HCT116 (cell line): ENCODE measurements at regions not wholly inside any gene's neighbourhood (a gene's known extent, or its start where the extent isn't known, plus 50 kb on each side); places are given as distances from the start of the nearest gene placed in this dataset.

ENCODE experiments used
- ATAC-seq: fragments of 200-7000 bp; cut with Tn5 transposase; 2 replicates; pipeline ENCODE4 v1.9.1; 2020; ENCODE audit warnings: mild to moderate bottlenecking, moderate library complexity
- BruUV-seq: library from RNA; stranded (reverse); fragments of 400-500 nt; replicated peaks from 2 replicates; lab custom pipeline; 2021; lab: Mats Ljungman, UMichigan
- CTCF ChIA-PET: fragments of 300-600 bp; sonication (Branson Sonifier 250); formaldehyde crosslinking; loops from one replicate; lab custom pipeline; 2021; ENCODE audit warnings: antibody characterized with exemption; lab: Charles Lee
- POLR2A ChIA-PET: fragments of 300-600, 350-600 bp; sonication (Branson Sonifier 250); formaldehyde crosslinking; loops from one replicate; lab custom pipeline; 2021; ENCODE audit warnings: antibody characterized with exemption; lab: Charles Lee
- RAD21 ChIA-PET, 2 experiments: fragments of 300-600 bp; sonication (Branson Sonifier 250); formaldehyde crosslinking; loops; one replicate each; lab custom pipeline; 2023; ENCODE audit warnings: low total read pairs in 2 of 2; ENCODE audit not compliant: uncharacterized antibody in 2 of 2, unreplicated experiment in 2 of 2, low non-redundant PET in 1 of 2; lab: Charles Lee
- DNase-seq: peaks from one replicate; pipeline ENCODE4 v3.0.0-alpha.2; 2010; ENCODE audit warnings: low read depth, low spot score
- H2AFZ ChIP-seq: fragments of 200-600 bp; shearing (Covaris generic), sonication (generic); 2 replicates; pipeline ENCODE4 v1.6.1; 2017; ENCODE audit warnings: low read depth, mixed run types, mixed read lengths, antibody characterized with exemption, low read length; ENCODE audit not compliant: poor library complexity, severe bottlenecking
- H3K27ac ChIP-seq: 2 replicates; pipeline ENCODE4 v1.5.1; 2012; ENCODE audit warnings: low read depth, low read length
- H3K27me3 ChIP-seq: fragments of 200-600 bp; sonication (generic); 2 replicates; pipeline ENCODE4 v1.6.1; 2016; ENCODE audit warnings: mixed run types, low read length, mixed read lengths; ENCODE audit not compliant: insufficient read depth
- H3K36me3 ChIP-seq, 2 experiments: fragments of 200-500 bp in 1 of 2; fragments of 200-600 bp in 1 of 2; sonication (Bioruptor generic) in 1 of 2; sonication (generic) in 1 of 2; 2 replicates each; pipeline versions ENCODE4 v1.5.1 to v1.6.1; 2014 to 2016; ENCODE audit warnings: low read length in 2 of 2, inconsistent platforms in 1 of 2, mixed read lengths in 1 of 2, mixed run types in 1 of 2; ENCODE audit not compliant: insufficient read depth in 2 of 2, control insufficient read depth in 1 of 2
- H3K4me1 ChIP-seq, 2 experiments: fragments of 200-600 bp in 1 of 2; sonication (generic) in 1 of 2; 2 replicates each; pipeline versions ENCODE4 v1.5.1 to v1.6.1; 2012 to 2017; ENCODE audit warnings: low read length in 2 of 2, inconsistent platforms in 1 of 2, mild to moderate bottlenecking in 1 of 2, mixed read lengths in 1 of 2, mixed run types in 1 of 2, moderate library complexity in 1 of 2; ENCODE audit not compliant: insufficient read depth in 2 of 2, control insufficient read depth in 1 of 2
- H3K4me2 ChIP-seq: fragments of 200-600 bp; sonication (generic); 2 replicates; pipeline ENCODE4 v1.6.1; 2017; ENCODE audit warnings: mixed run types, low read length, mixed read lengths
- H3K4me3 ChIP-seq, 2 experiments: fragments of 200-600 bp in 1 of 2; sonication (generic) in 1 of 2; replicated peaks in 1 of 2; 2 replicates each; pipeline ENCODE4 v1.5.1; 2011 to 2016; ENCODE audit warnings: low read length in 2 of 2, control low read depth in 1 of 2, low read depth in 1 of 2, mild to moderate bottlenecking in 1 of 2, mixed read lengths in 1 of 2, mixed run types in 1 of 2
- H3K79me2 ChIP-seq: fragments of 200-600 bp; sonication (generic); 2 replicates; pipeline ENCODE4 v1.6.1; 2017; ENCODE audit warnings: mild to moderate bottlenecking, mixed run types, low read length, moderate library complexity, mixed read lengths; ENCODE audit not compliant: insufficient read depth
- H3K9ac ChIP-seq: fragments of 200-600 bp; sonication (generic); 2 replicates; pipeline ENCODE4 v1.6.1; 2016; ENCODE audit warnings: low read length, mixed read lengths
- H3K9me2 ChIP-seq: fragments of 200-600 bp; sonication (generic), shearing (Covaris generic); 2 replicates; pipeline ENCODE4 v1.6.1; 2017; ENCODE audit warnings: mixed run types, mild to moderate bottlenecking, moderate library complexity; ENCODE audit not compliant: insufficient read depth
- H3K9me3 ChIP-seq, 2 experiments: fragments of 200-500 bp in 1 of 2; fragments of 200-600 bp in 1 of 2; sonication (Bioruptor generic) in 1 of 2; sonication (generic) in 1 of 2; 2 replicates each; pipeline ENCODE4 v1.6.1; 2014 to 2017; ENCODE audit warnings: low read length in 2 of 2, mixed read lengths in 2 of 2, inconsistent platforms in 1 of 2, low read depth in 1 of 2, mild to moderate bottlenecking in 1 of 2, mixed run types in 1 of 2, moderate library complexity in 1 of 2; ENCODE audit not compliant: control insufficient read depth in 1 of 2, insufficient read depth in 1 of 2
- H4K20me1 ChIP-seq: fragments of 200-600 bp; sonication (generic), shearing (Covaris generic); 2 replicates; pipeline ENCODE4 v1.6.1; 2017; ENCODE audit warnings: mixed run types, mild to moderate bottlenecking, moderate library complexity; ENCODE audit not compliant: insufficient read depth
- CEBPB ChIP-seq: IDR thresholded peaks from 2 replicates; pipeline ENCODE4 v1.6.1; 2012; ENCODE audit warnings: low read depth
- ELF1 ChIP-seq: IDR thresholded peaks from 2 replicates; pipeline ENCODE4 v1.6.1; 2012; ENCODE audit warnings: low read depth, borderline replicate concordance
- MAX ChIP-seq: IDR thresholded peaks from 2 replicates; pipeline ENCODE4 v1.6.1; 2012
- POLR2A ChIP-seq: IDR thresholded peaks from 2 replicates; pipeline ENCODE4 v1.7.0; 2011; ENCODE audit warnings: borderline replicate concordance; ENCODE audit not compliant: insufficient read depth, insufficient read length; ENCODE audit errors: extremely low read depth
- SIN3A ChIP-seq: IDR thresholded peaks from 2 replicates; pipeline ENCODE4 v1.6.1; 2012; ENCODE audit warnings: low read depth
- SRF ChIP-seq: IDR thresholded peaks from 2 replicates; pipeline ENCODE4 v1.6.1; 2012; ENCODE audit warnings: low read depth
- intact Hi-C: fragments of 100-400 bp; cut with micrococcal nuclease; formaldehyde crosslinking; loops from 2 replicates; pipeline ENCODE4 v1.10.0; 2022
- TF ChIP-seq, protein P1 (sequence below): IDR thresholded peaks from 2 replicates; pipeline ENCODE4 v1.6.1; 2012; ENCODE audit warnings: low read depth
- TF ChIP-seq, protein P2 (sequence below): IDR thresholded peaks from 2 replicates; pipeline ENCODE4 v1.6.1; 2012

DNA sequence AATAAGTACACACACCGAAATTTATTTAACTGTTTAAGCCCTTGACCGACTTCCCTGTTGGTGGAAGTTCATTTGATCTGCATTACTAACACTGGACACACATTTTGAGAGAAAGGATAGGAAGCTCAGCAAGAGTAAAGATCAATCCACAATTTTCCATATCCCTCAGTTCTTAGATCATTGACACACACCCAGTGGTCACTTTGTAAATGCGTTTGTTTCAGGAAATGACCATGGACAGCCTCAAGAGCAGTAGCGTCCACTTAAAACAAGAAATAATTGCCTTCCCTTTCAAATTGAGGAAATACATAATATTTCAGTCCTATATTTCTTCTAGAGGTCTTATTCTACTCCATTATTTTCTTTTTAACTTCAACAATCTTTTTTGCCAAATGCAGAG, 511.5 kb upstream of the PTBP2 start (continued):
- TF ChIP-seq, protein P1, sequence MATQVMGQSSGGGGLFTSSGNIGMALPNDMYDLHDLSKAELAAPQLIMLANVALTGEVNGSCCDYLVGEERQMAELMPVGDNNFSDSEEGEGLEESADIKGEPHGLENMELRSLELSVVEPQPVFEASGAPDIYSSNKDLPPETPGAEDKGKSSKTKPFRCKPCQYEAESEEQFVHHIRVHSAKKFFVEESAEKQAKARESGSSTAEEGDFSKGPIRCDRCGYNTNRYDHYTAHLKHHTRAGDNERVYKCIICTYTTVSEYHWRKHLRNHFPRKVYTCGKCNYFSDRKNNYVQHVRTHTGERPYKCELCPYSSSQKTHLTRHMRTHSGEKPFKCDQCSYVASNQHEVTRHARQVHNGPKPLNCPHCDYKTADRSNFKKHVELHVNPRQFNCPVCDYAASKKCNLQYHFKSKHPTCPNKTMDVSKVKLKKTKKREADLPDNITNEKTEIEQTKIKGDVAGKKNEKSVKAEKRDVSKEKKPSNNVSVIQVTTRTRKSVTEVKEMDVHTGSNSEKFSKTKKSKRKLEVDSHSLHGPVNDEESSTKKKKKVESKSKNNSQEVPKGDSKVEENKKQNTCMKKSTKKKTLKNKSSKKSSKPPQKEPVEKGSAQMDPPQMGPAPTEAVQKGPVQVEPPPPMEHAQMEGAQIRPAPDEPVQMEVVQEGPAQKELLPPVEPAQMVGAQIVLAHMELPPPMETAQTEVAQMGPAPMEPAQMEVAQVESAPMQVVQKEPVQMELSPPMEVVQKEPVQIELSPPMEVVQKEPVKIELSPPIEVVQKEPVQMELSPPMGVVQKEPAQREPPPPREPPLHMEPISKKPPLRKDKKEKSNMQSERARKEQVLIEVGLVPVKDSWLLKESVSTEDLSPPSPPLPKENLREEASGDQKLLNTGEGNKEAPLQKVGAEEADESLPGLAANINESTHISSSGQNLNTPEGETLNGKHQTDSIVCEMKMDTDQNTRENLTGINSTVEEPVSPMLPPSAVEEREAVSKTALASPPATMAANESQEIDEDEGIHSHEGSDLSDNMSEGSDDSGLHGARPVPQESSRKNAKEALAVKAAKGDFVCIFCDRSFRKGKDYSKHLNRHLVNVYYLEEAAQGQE: no peak

DNA sequence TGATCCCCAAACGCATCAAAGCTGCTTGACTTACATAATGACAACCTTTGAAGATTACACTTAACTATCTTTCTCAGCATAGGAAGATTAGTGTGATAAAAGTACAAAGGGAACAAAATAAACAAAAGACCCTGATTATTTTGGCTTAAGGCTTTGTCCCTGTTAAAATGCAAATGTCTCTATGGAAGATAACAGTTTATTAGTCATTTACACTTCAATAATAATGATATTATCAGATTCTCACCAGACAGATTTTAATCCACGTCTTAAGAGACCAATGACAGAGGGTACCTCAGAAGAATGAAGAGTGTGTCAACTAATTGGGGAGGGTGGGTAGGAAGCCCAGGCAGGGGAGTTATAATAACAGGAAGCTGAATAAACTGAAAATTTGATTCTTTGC, 510.4 kb upstream of the PTBP2 start:
- H3K4me3 ChIP-seq: no peak overlapping the region
- TF ChIP-seq SIN3A: no peak
- no peak for TF ChIP-seq MAX
- TF ChIP-seq POLR2A: no peak
- TF ChIP-seq ELF1: no peak
- TF ChIP-seq SRF: no peak
- TF ChIP-seq CEBPB: no peak
- TF ChIP-seq, protein P2, sequence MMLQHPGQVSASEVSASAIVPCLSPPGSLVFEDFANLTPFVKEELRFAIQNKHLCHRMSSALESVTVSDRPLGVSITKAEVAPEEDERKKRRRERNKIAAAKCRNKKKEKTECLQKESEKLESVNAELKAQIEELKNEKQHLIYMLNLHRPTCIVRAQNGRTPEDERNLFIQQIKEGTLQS: no peak
- intact Hi-C loops: no loop called here
- POLR2A ChIA-PET: no interaction called here
- ATAC-seq (no peak), DNase-seq (no peak)
- no peaks in the 10 kb centered on the region for H3K9me3 ChIP-seq
- H3K27ac ChIP-seq: no peak overlapping the region
- H3K9me2 ChIP-seq: no peaks in the 10 kb centered on the region
- CTCF ChIA-PET: interaction anchor here (1.0 kb wide), 1 partner anchor 258 kb away, joined by 3 read pairs; no protein-coding TSS in a partner anchor
- RAD21 ChIA-PET: no interaction called here
- H3K4me1 ChIP-seq: no peaks in the 10 kb centered on the region
- H3K4me2 ChIP-seq: no peak overlapping the region
- no peaks in the 10 kb centered on the region for H3K27me3 ChIP-seq
- H4K20me1 ChIP-seq: no peaks in the 10 kb centered on the region
- H2AFZ ChIP-seq: no peak overlapping the region
- no TSS peak for BruUV-seq
- no peak overlapping the region for H3K9ac ChIP-seq
- no peaks in the 10 kb centered on the region for H3K36me3 ChIP-seq
- H3K79me2 ChIP-seq: no peaks in the 10 kb centered on the region
